Esophagus squamous epithelium (tissue), 4 donors: ENCODE measurements at regions not wholly inside any gene's neighbourhood (a gene's known extent, or its start where the extent isn't known, plus 50 kb on each side); places are given as distances from the start of the nearest gene placed in this dataset.

ENCODE experiments used
- POLR2A ChIP-seq, 4 donors: fragments of 450-650 bp; IDR thresholded peaks; one replicate each; pipeline ENCODE4 v1.6.1; 2017; ENCODE audit warnings: antibody characterized with exemption in 4 of 4, mild to moderate bottlenecking in 4 of 4, moderate library complexity in 3 of 4
- TF ChIP-seq, protein P1 (sequence below), 6 experiments: fragments of 450-650 bp in 4 of 6; fragments of 200-600 bp in 2 of 6; sonication (generic) in 2 of 6; IDR thresholded peaks; one replicate each; pipeline ENCODE4 v1.5.1; 2016 to 2019; ENCODE audit warnings: antibody characterized with exemption in 6 of 6, mild to moderate bottlenecking in 4 of 6, moderate library complexity in 4 of 6

DNA sequence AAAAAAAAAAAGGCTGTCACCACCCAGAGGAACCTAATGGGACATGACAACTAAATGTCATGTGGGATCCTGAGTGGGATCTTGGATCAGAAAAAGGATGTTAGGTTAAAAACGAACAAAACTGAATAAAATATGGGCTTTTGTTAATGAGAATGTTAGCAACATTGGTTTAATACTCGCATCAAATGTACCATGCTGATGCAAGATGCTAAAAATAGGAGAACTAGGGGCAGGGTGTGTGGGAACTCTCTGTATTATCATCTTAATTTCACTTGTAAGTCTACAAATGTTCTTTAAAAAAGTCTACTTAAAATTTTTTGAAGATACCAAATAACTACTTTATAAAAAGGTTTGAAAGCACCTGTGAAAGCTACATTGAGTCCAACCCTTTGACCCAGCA, 88.8 kb upstream of the PRR5 start:
- TF ChIP-seq, protein P1, sequence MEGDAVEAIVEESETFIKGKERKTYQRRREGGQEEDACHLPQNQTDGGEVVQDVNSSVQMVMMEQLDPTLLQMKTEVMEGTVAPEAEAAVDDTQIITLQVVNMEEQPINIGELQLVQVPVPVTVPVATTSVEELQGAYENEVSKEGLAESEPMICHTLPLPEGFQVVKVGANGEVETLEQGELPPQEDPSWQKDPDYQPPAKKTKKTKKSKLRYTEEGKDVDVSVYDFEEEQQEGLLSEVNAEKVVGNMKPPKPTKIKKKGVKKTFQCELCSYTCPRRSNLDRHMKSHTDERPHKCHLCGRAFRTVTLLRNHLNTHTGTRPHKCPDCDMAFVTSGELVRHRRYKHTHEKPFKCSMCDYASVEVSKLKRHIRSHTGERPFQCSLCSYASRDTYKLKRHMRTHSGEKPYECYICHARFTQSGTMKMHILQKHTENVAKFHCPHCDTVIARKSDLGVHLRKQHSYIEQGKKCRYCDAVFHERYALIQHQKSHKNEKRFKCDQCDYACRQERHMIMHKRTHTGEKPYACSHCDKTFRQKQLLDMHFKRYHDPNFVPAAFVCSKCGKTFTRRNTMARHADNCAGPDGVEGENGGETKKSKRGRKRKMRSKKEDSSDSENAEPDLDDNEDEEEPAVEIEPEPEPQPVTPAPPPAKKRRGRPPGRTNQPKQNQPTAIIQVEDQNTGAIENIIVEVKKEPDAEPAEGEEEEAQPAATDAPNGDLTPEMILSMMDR (IDR thresholded peaks at IDR 0.05) = no peak
- no peak for TF ChIP-seq POLR2A (IDR thresholded peaks at IDR 0.05)
